ENCODE measurements at regions not wholly inside any gene's neighbourhood (a gene's known extent, or its start where the extent isn't known, plus 50 kb on each side); places are given as distances from the start of the nearest gene placed in this dataset.
A peak's percentile ranks its signal among the peaks of the same experiment; 100 is the strongest.

DNA sequence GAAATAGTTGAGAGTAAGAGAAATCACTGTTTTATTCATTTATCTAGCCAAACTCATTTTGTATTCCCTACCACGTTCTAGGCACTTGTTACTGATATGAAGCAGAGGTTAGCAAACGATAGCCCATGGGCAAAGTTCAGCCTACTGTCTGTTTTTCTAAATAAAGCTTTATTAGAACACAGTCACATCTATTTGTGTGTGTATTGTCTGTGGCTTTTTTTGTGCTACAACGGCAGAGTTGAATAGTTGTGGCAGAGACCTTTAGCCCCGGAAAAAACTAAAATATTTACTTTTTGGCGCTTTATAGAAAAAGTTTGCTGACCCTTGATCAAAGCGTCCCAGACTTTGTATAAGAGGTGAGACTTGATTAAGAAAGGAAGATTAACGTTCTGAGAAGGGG lies 289.1 kb upstream of the CFAP20DC start:
- TF ChIP-seq GABPA (IDR thresholded peaks at IDR 0.05 in 1 of 2, conservative IDR thresholded peaks at IDR 0.05 in 1 of 2) (no peak), TAF1 (conservative IDR thresholded peaks at IDR 0.05) (no peak), SP1 (IDR thresholded peaks at IDR 0.05) (peak; percentile 41), FOXA2 (IDR thresholded peaks at IDR 0.05) (no peak), FOXA1 (IDR thresholded peaks at IDR 0.05) (no peak), JUND (IDR thresholded peaks at IDR 0.05) (no peak)
- TF ChIP-seq, protein P1, sequence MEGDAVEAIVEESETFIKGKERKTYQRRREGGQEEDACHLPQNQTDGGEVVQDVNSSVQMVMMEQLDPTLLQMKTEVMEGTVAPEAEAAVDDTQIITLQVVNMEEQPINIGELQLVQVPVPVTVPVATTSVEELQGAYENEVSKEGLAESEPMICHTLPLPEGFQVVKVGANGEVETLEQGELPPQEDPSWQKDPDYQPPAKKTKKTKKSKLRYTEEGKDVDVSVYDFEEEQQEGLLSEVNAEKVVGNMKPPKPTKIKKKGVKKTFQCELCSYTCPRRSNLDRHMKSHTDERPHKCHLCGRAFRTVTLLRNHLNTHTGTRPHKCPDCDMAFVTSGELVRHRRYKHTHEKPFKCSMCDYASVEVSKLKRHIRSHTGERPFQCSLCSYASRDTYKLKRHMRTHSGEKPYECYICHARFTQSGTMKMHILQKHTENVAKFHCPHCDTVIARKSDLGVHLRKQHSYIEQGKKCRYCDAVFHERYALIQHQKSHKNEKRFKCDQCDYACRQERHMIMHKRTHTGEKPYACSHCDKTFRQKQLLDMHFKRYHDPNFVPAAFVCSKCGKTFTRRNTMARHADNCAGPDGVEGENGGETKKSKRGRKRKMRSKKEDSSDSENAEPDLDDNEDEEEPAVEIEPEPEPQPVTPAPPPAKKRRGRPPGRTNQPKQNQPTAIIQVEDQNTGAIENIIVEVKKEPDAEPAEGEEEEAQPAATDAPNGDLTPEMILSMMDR (IDR thresholded peaks at IDR 0.05; ENCODE audit: low read depth, low read length, missing input control), result no peak
- TF ChIP-seq, protein P2, sequence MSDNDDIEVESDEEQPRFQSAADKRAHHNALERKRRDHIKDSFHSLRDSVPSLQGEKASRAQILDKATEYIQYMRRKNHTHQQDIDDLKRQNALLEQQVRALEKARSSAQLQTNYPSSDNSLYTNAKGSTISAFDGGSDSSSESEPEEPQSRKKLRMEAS (IDR thresholded peaks at IDR 0.05), result no peak
- TF ChIP-seq, protein P3, sequence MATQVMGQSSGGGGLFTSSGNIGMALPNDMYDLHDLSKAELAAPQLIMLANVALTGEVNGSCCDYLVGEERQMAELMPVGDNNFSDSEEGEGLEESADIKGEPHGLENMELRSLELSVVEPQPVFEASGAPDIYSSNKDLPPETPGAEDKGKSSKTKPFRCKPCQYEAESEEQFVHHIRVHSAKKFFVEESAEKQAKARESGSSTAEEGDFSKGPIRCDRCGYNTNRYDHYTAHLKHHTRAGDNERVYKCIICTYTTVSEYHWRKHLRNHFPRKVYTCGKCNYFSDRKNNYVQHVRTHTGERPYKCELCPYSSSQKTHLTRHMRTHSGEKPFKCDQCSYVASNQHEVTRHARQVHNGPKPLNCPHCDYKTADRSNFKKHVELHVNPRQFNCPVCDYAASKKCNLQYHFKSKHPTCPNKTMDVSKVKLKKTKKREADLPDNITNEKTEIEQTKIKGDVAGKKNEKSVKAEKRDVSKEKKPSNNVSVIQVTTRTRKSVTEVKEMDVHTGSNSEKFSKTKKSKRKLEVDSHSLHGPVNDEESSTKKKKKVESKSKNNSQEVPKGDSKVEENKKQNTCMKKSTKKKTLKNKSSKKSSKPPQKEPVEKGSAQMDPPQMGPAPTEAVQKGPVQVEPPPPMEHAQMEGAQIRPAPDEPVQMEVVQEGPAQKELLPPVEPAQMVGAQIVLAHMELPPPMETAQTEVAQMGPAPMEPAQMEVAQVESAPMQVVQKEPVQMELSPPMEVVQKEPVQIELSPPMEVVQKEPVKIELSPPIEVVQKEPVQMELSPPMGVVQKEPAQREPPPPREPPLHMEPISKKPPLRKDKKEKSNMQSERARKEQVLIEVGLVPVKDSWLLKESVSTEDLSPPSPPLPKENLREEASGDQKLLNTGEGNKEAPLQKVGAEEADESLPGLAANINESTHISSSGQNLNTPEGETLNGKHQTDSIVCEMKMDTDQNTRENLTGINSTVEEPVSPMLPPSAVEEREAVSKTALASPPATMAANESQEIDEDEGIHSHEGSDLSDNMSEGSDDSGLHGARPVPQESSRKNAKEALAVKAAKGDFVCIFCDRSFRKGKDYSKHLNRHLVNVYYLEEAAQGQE (IDR thresholded peaks at IDR 0.05), result no peak
